Fibroblast of lung (primary cell): ENCODE measurements at regions not wholly inside any gene's neighbourhood (a gene's known extent, or its start where the extent isn't known, plus 50 kb on each side); places are given as distances from the start of the nearest gene placed in this dataset.
"Not testable (repeated sequence)": the region's sequence is repeated elsewhere in the genome, so short reads cannot be mapped to it uniquely, and the experiment has no call there.

Experiments used
- DNase-seq, 2 donors: peaks; one replicate each; pipeline versions ENCODE4 v3.0.0 to v3.0.0-alpha.2; 2010; ENCODE audit warnings: low read depth in 2 of 2
- H2AFZ ChIP-seq: 2 replicates; pipeline ENCODE4 v1.5.1; 2012; ENCODE audit warnings: low read length, control low read depth, inconsistent platforms
- H3K27ac ChIP-seq: 2 replicates; pipeline ENCODE4 v1.5.1; 2011; ENCODE audit warnings: low read length, control low read depth; ENCODE audit not compliant: insufficient read depth
- H3K27me3 ChIP-seq: 2 replicates; pipeline ENCODE4 v1.5.1; 2011; ENCODE audit warnings: mild to moderate bottlenecking, low read length; ENCODE audit not compliant: control insufficient read depth, insufficient read depth
- H3K36me3 ChIP-seq: 2 replicates; pipeline ENCODE4 v1.5.1; 2011; ENCODE audit warnings: low read length; ENCODE audit not compliant: control insufficient read depth, insufficient read depth
- H3K4me1 ChIP-seq: 2 replicates; pipeline ENCODE4 v1.5.1; 2011; ENCODE audit warnings: low read length; ENCODE audit not compliant: control insufficient read depth, insufficient read depth; ENCODE audit errors: extremely low read depth
- H3K4me2 ChIP-seq: 2 replicates; pipeline ENCODE4 v1.5.1; 2011; ENCODE audit warnings: low read length, control low read depth; ENCODE audit not compliant: insufficient read depth; ENCODE audit errors: extremely low read depth
- H3K4me3 ChIP-seq, 4 experiments: fragments of 200-600 bp in 1 of 4; sonication (generic) in 1 of 4; replicated peaks in 1 of 4; 2 replicates each; pipeline ENCODE4 v1.5.1; 2011 to 2016; ENCODE audit warnings: low read length in 4 of 4, low read depth in 3 of 4, mild to moderate bottlenecking in 3 of 4, control low read depth in 2 of 4, inconsistent platforms in 1 of 4, mixed read lengths in 1 of 4; ENCODE audit not compliant: insufficient read depth in 1 of 4; ENCODE audit errors: control extremely low read depth in 1 of 4
- H3K79me2 ChIP-seq: 2 replicates; pipeline ENCODE4 v1.5.1; 2012; ENCODE audit warnings: mild to moderate bottlenecking, low read length, inconsistent platforms; ENCODE audit not compliant: control insufficient read depth, insufficient read depth
- H3K9ac ChIP-seq: 2 replicates; pipeline ENCODE4 v1.5.1; 2011; ENCODE audit warnings: mild to moderate bottlenecking, low read length, control low read depth; ENCODE audit not compliant: insufficient read depth
- H3K9me3 ChIP-seq: 2 replicates; pipeline ENCODE4 v1.5.1; 2012; ENCODE audit warnings: low read depth, low read length; ENCODE audit not compliant: control insufficient read depth, insufficient read depth
- H4K20me1 ChIP-seq: 2 replicates; pipeline ENCODE4 v1.5.1; 2011; ENCODE audit warnings: low read length; ENCODE audit not compliant: control insufficient read depth, insufficient read depth; ENCODE audit errors: extremely low read depth
- EZH2 ChIP-seq: IDR thresholded peaks from 2 replicates; pipeline ENCODE4 v1.5.1; 2012; ENCODE audit warnings: low read length, control low read depth, mild to moderate bottlenecking; ENCODE audit errors: missing control alignments
- TF ChIP-seq, protein P1 (sequence below), 2 donors: IDR thresholded peaks in 1 of 2; conservative IDR thresholded peaks in 1 of 2; 1 replicate in 1 of 2; 2 replicates in 1 of 2; pipeline ENCODE4 v1.5.1; 2011 to 2012; ENCODE audit warnings: low read length in 2 of 2, control low read depth in 1 of 2, inconsistent platforms in 1 of 2, low read depth in 1 of 2, mild to moderate bottlenecking in 1 of 2

DNA sequence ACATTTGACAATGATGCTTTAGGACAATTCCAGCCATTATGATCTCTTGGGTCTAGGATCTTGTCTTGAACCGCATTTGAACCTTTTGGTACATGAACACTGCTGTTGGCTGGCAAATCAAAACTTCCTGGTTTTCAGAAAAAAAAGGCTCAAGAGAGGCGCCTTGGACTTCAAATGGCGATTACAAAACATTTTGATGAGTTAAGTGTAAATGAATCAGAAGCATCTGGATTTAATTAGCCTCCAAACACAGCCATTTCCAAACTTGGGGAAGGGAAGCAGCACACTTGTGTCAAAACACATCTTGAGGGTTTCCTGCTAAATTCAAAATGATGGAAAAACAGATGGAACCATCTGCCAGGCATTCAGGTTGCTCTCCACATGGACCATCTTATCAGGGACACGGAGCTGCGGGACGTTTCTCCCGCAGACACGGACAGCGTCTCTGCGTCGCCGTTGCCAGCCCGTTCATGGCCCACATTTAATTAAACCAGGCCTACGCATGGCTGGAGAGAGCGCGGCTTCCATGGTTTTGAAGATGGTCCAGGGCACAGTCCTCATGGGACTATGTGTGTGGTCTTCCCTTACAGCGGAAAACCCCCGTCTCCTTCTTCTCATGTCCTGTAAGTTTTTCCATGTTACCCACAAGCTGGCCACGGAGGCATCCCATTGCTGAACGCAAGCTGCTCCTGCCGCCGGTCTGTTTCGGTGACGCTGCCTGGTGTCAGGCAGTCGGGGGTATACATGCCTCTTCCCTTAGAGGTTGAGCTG is 55.8 kb upstream of the PTCH1 start:
- H3K27me3 ChIP-seq = no peaks in the 10 kb centered on the region
- H3K79me2 ChIP-seq = no peaks in the 10 kb centered on the region
- TF ChIP-seq, protein P1, sequence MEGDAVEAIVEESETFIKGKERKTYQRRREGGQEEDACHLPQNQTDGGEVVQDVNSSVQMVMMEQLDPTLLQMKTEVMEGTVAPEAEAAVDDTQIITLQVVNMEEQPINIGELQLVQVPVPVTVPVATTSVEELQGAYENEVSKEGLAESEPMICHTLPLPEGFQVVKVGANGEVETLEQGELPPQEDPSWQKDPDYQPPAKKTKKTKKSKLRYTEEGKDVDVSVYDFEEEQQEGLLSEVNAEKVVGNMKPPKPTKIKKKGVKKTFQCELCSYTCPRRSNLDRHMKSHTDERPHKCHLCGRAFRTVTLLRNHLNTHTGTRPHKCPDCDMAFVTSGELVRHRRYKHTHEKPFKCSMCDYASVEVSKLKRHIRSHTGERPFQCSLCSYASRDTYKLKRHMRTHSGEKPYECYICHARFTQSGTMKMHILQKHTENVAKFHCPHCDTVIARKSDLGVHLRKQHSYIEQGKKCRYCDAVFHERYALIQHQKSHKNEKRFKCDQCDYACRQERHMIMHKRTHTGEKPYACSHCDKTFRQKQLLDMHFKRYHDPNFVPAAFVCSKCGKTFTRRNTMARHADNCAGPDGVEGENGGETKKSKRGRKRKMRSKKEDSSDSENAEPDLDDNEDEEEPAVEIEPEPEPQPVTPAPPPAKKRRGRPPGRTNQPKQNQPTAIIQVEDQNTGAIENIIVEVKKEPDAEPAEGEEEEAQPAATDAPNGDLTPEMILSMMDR (conservative IDR thresholded peaks at IDR 0.05 in 1 of 2, IDR thresholded peaks at IDR 0.05 in 1 of 2; ENCODE audit: low read depth in 1 of 2, low read length in 2 of 2) = no peak
- TF ChIP-seq EZH2 = no peak
- no peak overlapping the region for H3K9ac ChIP-seq
- H4K20me1 ChIP-seq = no peaks in the 10 kb centered on the region
- H3K4me1 ChIP-seq = peaks cover 5% of the 10 kb centered on the region
- no peaks in the 10 kb centered on the region for H3K36me3 ChIP-seq
- H3K27ac ChIP-seq = no peak overlapping the region
- no peak overlapping the region for H2AFZ ChIP-seq
- H3K9me3 ChIP-seq = no peaks in the 10 kb centered on the region
- peak; percentile 10 to 28 for DNase-seq
- H3K4me2 ChIP-seq = no peak overlapping the region
- H3K4me3 ChIP-seq = no peak overlapping the region

DNA sequence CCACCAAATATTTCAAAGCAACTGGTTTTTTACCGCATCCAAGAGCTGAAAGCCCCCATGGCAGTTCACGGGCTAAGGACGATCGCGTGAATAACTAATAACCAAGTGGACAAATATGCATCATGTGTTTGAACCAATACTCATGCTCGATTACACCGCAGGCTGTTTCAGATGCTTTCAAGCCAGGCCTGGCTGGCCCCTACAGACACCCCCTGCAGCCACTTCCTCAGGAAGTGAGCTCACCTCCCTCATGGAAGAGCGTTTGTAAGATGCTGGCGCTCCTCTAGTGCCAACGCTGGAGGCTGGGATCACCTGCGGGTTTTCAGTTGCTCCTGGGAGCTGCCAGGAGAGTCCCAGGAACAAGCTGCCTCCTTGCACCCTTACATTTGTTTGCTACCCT is 53.9 kb upstream of the PTCH1 start:
- no peak overlapping the region for H3K27ac ChIP-seq
- no peak for TF ChIP-seq EZH2
- TF ChIP-seq, protein P1 (conservative IDR thresholded peaks at IDR 0.05 in 1 of 2, IDR thresholded peaks at IDR 0.05 in 1 of 2; ENCODE audit: low read depth in 1 of 2, low read length in 2 of 2) = no peak
- H3K27me3 ChIP-seq = no peaks in the 10 kb centered on the region
- DNase-seq = peak in 1 of 2 donors; percentile 70
- H2AFZ ChIP-seq = no peak overlapping the region
- no peak overlapping the region for H3K9ac ChIP-seq
- H4K20me1 ChIP-seq = no peaks in the 10 kb centered on the region
- H3K9me3 ChIP-seq = no peaks in the 10 kb centered on the region
- no peaks in the 10 kb centered on the region for H3K36me3 ChIP-seq
- no peak overlapping the region for H3K4me3 ChIP-seq
- H3K4me2 ChIP-seq = no peak overlapping the region
- peaks cover 5% of the 10 kb centered on the region for H3K4me1 ChIP-seq
- no peaks in the 10 kb centered on the region for H3K79me2 ChIP-seq

DNA sequence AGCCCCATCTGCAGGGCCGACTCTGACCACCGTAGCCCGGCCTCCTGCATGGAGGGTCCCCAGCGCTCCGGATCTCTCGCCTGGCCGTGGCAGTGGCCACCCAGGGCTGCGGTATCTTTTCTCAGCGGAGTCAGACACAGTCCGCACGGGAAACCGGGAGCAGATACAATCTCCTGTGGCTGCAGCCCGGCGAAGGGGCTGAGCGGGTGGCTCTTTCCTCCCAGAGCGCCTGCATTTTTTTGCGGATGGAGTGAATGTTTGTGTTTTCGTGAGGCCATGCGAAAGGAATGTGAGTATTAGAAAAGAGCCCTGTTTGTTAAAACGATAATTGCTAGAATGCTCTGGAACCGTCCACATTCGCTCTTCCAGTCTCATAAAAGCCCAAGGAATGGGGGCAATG is 53.4 kb upstream of the PTCH1 start:
- H2AFZ ChIP-seq = peak overlapping the region; percentile 16
- no peaks in the 10 kb centered on the region for H3K36me3 ChIP-seq
- H3K9ac ChIP-seq = peak overlapping the region; percentile 20
- peaks cover 5% of the 10 kb centered on the region for H3K4me1 ChIP-seq
- TF ChIP-seq EZH2 = no peak
- TF ChIP-seq, protein P1 (conservative IDR thresholded peaks at IDR 0.05 in 1 of 2, IDR thresholded peaks at IDR 0.05 in 1 of 2; ENCODE audit: low read depth in 1 of 2, low read length in 2 of 2) = no peak
- H3K27me3 ChIP-seq = no peaks in the 10 kb centered on the region
- no peaks in the 10 kb centered on the region for H3K9me3 ChIP-seq
- H3K4me2 ChIP-seq = peak overlapping the region; percentile 80
- peak overlapping the region; percentile 32 to 56 (median 45) for H3K4me3 ChIP-seq
- H3K27ac ChIP-seq = no peak overlapping the region
- peak; percentile 20 to 54 for DNase-seq
- H3K79me2 ChIP-seq = no peaks in the 10 kb centered on the region
- H4K20me1 ChIP-seq = no peaks in the 10 kb centered on the region

DNA sequence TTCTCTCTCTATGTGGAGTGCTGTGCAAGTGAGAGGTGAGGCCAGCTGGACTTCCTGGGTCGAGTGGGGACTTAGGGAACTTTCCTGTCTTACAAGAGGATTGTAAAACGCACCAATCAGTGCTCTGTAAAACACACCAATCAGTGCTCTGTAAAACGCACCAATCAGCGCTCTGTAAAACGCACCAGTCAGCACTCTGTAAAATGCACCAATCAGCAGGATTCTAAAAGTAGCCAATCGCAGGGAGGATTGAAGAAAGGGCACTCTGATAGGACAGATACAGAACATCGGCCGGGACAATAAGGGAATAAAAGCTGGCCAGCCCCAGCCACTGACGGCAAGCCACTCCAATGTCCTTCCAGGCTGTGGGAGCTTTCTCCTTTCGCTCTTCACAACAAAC is 52.0 kb upstream of the PTCH1 start:
- H3K79me2 ChIP-seq, H3K9ac ChIP-seq, H4K20me1 ChIP-seq, DNase-seq, H3K4me1 ChIP-seq, H3K9me3 ChIP-seq, H3K27ac ChIP-seq, H3K4me2 ChIP-seq, H2AFZ ChIP-seq, H3K4me3 ChIP-seq, H3K27me3 ChIP-seq, H3K36me3 ChIP-seq: not testable (repeated sequence)
